Kidney (tissue), 13 donors: ENCODE measurements at regions not wholly inside any gene's neighbourhood (a gene's known extent, or its start where the extent isn't known, plus 50 kb on each side); places are given as distances from the start of the nearest gene placed in this dataset.

Source experiments
- DNase-seq, 5 donors: peaks; one replicate each; pipeline ENCODE4 v3.0.0-alpha.2; 2013 to 2020
- FAIRE-seq: peaks from 2 replicates; lab custom pipeline; 2012; peaks lifted over from hg19 to GRCh38; lab: Jason Lieb, UNC
- H3K27ac ChIP-seq, 2 donors: one replicate each; pipeline ENCODE4 v1.7.0; 2013; ENCODE audit warnings: low read depth in 2 of 2, low read length in 2 of 2, inconsistent platforms in 1 of 2
- H3K27me3 ChIP-seq: one replicate; pipeline ENCODE4 v1.7.1; 2013; ENCODE audit warnings: low read length, inconsistent platforms; ENCODE audit not compliant: control insufficient read depth, insufficient read depth
- H3K36me3 ChIP-seq, 3 donors: one replicate each; pipeline versions ENCODE4 v1.7.0 to v1.7.1; 2013; ENCODE audit warnings: low read length in 3 of 3, control low read depth in 1 of 3, inconsistent platforms in 1 of 3; ENCODE audit not compliant: insufficient read depth in 3 of 3, control insufficient read depth in 2 of 3
- H3K4me1 ChIP-seq, 3 donors: one replicate each; pipeline versions ENCODE4 v1.7.0 to v1.7.1; 2013; ENCODE audit warnings: low read length in 3 of 3, inconsistent platforms in 1 of 3, low read depth in 1 of 3; ENCODE audit not compliant: control insufficient read depth in 2 of 3, insufficient read depth in 2 of 3
- H3K4me3 ChIP-seq, 3 donors: one replicate each; pipeline versions ENCODE4 v1.7.0 to v1.8.1; 2013; ENCODE audit warnings: low read length in 3 of 3, control low read depth in 1 of 3, inconsistent platforms in 1 of 3
- H3K9ac ChIP-seq, 3 donors: one replicate each; pipeline versions ENCODE4 v1.7.0 to v1.7.1; 2013; ENCODE audit warnings: low read length in 3 of 3, control low read depth in 1 of 3, inconsistent platforms in 1 of 3
- H3K9me3 ChIP-seq, 3 donors: one replicate each; pipeline versions ENCODE4 v1.7.0 to v1.7.1; 2013; ENCODE audit warnings: low read length in 3 of 3, control low read depth in 1 of 3, inconsistent platforms in 1 of 3; ENCODE audit not compliant: control insufficient read depth in 2 of 3, insufficient read depth in 1 of 3
- CTCF ChIP-seq: IDR thresholded peaks from 3 replicates; pipeline ENCODE4 v1.5.1; 2012; ENCODE audit warnings: mild to moderate bottlenecking, moderate library complexity, borderline replicate concordance; ENCODE audit not compliant: insufficient read depth; ENCODE audit errors: extremely low read depth
- intact Hi-C: fragments of 100-400 bp; cut with DNase I; formaldehyde crosslinking; loops from one replicate; pipeline ENCODE4 v1.11.1; 2022
- donor health status: control.
- donor health status: control.
- donor health status: control.
- donor health status: control.
- donor health status: control.
- donor health status: DM: yes; HTN: yes; CAD: no.
- donor health status: Normal renal cell carcinoma (clear cell type).

GRCh38 chr9:91032121-91032531, 230.5 kb downstream of the SYK start:
- FAIRE-seq: no peak

DNA sequence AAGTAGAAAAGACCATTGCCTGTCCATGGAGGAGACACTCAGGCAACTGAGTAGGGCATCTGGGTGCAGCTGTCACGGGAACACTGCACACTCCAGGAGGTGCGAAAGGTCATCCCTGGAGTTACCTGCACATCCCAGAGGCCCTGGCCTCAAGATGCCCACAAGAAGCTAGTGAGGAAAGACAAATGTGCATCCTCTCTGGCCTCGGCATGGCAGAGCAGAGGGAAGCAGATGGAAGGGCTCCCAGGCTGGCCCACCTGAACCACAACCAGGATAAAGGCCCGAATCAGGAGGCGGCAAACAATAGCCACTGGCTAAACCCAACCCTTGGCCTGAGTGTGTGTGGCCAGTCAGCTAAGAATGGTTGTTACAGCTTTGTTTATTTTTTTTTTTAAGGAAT, 231.7 kb downstream of the SYK start:
- Histone ChIP-seq H3K4me1 (peaks cover 0 to 12% (median 12%) of the 10 kb centered on the region in 3 donors), H3K9ac (no peak overlapping the region), H3K4me3 (no peak overlapping the region), H3K36me3 (no peaks in the 10 kb centered on the region), H3K9me3 (no peaks in the 10 kb centered on the region), H3K27me3 (no peaks in the 10 kb centered on the region), H3K27ac (no peak overlapping the region)
- TF ChIP-seq CTCF: no peak
- DNase-seq (peak in 1 of 5 donors; percentile 36), FAIRE-seq (no peak)
- intact Hi-C loops: loop anchor here (10.0 kb wide), 1 partner anchor 402 kb away; no protein-coding TSS in a partner anchor

More at GRCh38 chr9:91032121-91032531, 230.5 kb downstream of the SYK start:
- H3K9ac ChIP-seq: no peak overlapping the region
- H3K9me3 ChIP-seq: no peaks in the 10 kb centered on the region
- no peaks in the 10 kb centered on the region for H3K36me3 ChIP-seq
- no peak for TF ChIP-seq CTCF
- H3K27me3 ChIP-seq: no peaks in the 10 kb centered on the region
- no peak overlapping the region for H3K27ac ChIP-seq
- no peak overlapping the region for H3K4me3 ChIP-seq
- peak in 1 of 5 donors; percentile 48 for DNase-seq
- intact Hi-C loops: loop anchor here (10.0 kb wide), 1 partner anchor 403 kb away; no protein-coding TSS in a partner anchor
- H3K4me1 ChIP-seq: peaks cover 0 to 3% (median under 1%) of the 10 kb centered on the region in 3 donors

GRCh38 chr9:91033797-91034196, 232.2 kb downstream of the SYK start:
- FAIRE-seq: no peak

More at GRCh38 chr9:91033797-91034196, 232.2 kb downstream of the SYK start:
- peaks cover 3 to 17% (median 15%) of the 10 kb centered on the region in 3 donors for H3K4me1 ChIP-seq
- intact Hi-C loops: loop anchor here (10.0 kb wide), 1 partner anchor 401 kb away; no protein-coding TSS in a partner anchor
- TF ChIP-seq CTCF: peak; percentile 6
- H3K9ac ChIP-seq: no peak overlapping the region
- H3K9me3 ChIP-seq: peaks cover 0 to 2% (median 0%) of the 10 kb centered on the region in 3 donors
- H3K4me3 ChIP-seq: no peak overlapping the region
- DNase-seq: peak in 1 of 5 donors; percentile 43
- no peak overlapping the region for H3K27ac ChIP-seq
- no peaks in the 10 kb centered on the region for H3K27me3 ChIP-seq
- no peaks in the 10 kb centered on the region for H3K36me3 ChIP-seq
